RWPE2 (cell line): ENCODE measurements at regions not wholly inside any gene's neighbourhood (a gene's known extent, or its start where the extent isn't known, plus 50 kb on each side); places are given as distances from the start of the nearest gene placed in this dataset.

Experiments
- ATAC-seq: fragments of 200-7000 bp; cut with Tn5 transposase; 3 replicates; pipeline ENCODE4 v1.9.1; 2021; ENCODE audit warnings: low read depth
- DNase-seq: peaks from one replicate; pipeline ENCODE4 v3.0.0-alpha.2; 2020; ENCODE audit warnings: low spot score
- H3K27ac ChIP-seq: fragments of 450-650 bp; 2 replicates; pipeline ENCODE4 v1.5.1; 2017; ENCODE audit warnings: mild to moderate bottlenecking; ENCODE audit not compliant: poor library complexity, severe bottlenecking
- H3K27me3 ChIP-seq: fragments of 250-450 bp; sonication (Bioruptor Pico); 2 replicates; pipeline ENCODE4 v1.5.1; 2021; ENCODE audit warnings: mild to moderate bottlenecking, moderate library complexity; ENCODE audit not compliant: insufficient read depth, poor library complexity, severe bottlenecking
- H3K36me3 ChIP-seq: fragments of 250-450 bp; sonication (Bioruptor Pico); 2 replicates; pipeline ENCODE4 v1.5.1; 2020; ENCODE audit warnings: low read depth, mild to moderate bottlenecking, moderate library complexity
- H3K4me1 ChIP-seq: fragments of 250-450 bp; sonication (Bioruptor Pico); 2 replicates; pipeline ENCODE4 v1.5.1; 2021; ENCODE audit warnings: mild to moderate bottlenecking, moderate library complexity; ENCODE audit not compliant: insufficient read depth, poor library complexity, severe bottlenecking
- H3K4me3 ChIP-seq: fragments of 250-450 bp; sonication (Bioruptor Pico); 2 replicates; pipeline ENCODE4 v1.5.1; 2021; ENCODE audit warnings: mild to moderate bottlenecking, moderate library complexity; ENCODE audit not compliant: severe bottlenecking
- H3K9me3 ChIP-seq: fragments of 250-450 bp; sonication (Bioruptor Pico); 2 replicates; pipeline ENCODE4 v1.5.1; 2021; ENCODE audit warnings: mild to moderate bottlenecking, moderate library complexity; ENCODE audit not compliant: severe bottlenecking
- CTCF ChIP-seq: fragments of 450-650 bp; IDR thresholded peaks from one replicate; pipeline ENCODE4 v1.5.1; 2017; ENCODE audit warnings: mild to moderate bottlenecking, moderate library complexity; ENCODE audit not compliant: poor library complexity, severe bottlenecking

DNA sequence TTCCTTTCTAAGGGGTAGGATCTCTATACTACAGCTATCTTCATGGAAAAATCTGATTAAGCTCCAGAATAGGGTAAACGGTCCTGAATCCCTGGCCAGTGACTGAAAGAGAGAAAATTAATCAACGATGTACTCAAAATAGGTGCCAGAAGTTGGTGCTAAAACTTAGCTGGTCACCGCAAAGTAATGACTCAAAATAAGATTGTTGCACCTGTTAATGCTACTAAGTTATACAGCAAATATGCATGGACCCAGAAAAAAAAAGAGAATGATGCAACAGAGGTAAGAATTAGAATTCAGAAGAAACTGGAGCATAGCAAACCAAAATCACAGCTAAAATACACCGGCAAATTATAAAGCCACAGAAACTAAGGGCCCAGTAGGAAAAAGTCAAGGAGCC is 239.7 kb upstream of the FAM241A start:
- Histone ChIP-seq H3K9me3 (no peaks in the 10 kb centered on the region), H3K27ac (no peak overlapping the region), H3K27me3 (no peaks in the 10 kb centered on the region), H3K4me3 (no peak overlapping the region), H3K36me3 (no peaks in the 10 kb centered on the region), H3K4me1 (no peaks in the 10 kb centered on the region)
- TF ChIP-seq CTCF: no peak
- ATAC-seq (no peak), DNase-seq (no peak)

GRCh38 chr4:111919639-111920038 is 225.6 kb upstream of the FAM241A start:
- no peaks in the 10 kb centered on the region for H3K27me3 ChIP-seq
- ATAC-seq (no peak), DNase-seq (no peak)
- H3K4me3 ChIP-seq: no peak overlapping the region
- H3K36me3 ChIP-seq: no peaks in the 10 kb centered on the region
- H3K27ac ChIP-seq: no peak overlapping the region
- no peaks in the 10 kb centered on the region for H3K4me1 ChIP-seq
- TF ChIP-seq CTCF: no peak
- H3K9me3 ChIP-seq: no peaks in the 10 kb centered on the region

DNA sequence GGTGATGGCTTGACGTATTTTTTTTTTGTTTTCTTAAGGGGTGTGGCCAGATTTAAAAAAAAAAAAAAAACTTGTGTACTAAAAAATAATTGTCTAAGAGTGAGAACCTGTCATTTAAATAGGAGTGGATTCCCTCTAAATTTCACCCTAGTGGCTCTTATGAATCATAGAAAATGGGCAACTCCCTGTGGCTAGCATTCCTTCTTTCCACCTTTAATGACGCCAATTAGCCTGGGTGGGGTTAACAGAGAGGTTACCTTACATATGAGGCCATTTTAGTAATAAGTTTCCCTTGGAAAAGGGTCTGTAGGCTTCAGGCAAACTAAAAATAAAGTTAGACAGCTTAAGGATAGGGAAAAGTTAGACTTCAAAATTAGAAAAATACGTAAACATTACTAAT is 223.5 kb upstream of the FAM241A start:
- TF ChIP-seq CTCF: no peak
- no peak for DNase-seq
- no peak for ATAC-seq
- Histone ChIP-seq H3K27ac (no peak overlapping the region), H3K4me3 (no peak overlapping the region), H3K9me3 (no peaks in the 10 kb centered on the region), H3K4me1 (no peaks in the 10 kb centered on the region), H3K27me3 (no peaks in the 10 kb centered on the region), H3K36me3 (no peaks in the 10 kb centered on the region)

- Histone ChIP-seq H3K27ac (no peak overlapping the region), H3K27me3 (no peaks in the 10 kb centered on the region), H3K4me1 (no peaks in the 10 kb centered on the region), H3K4me3 (no peak overlapping the region), H3K9me3 (no peaks in the 10 kb centered on the region), H3K36me3 (no peaks in the 10 kb centered on the region)
- DNase-seq: no peak
- no peak for ATAC-seq
- TF ChIP-seq CTCF: no peak
These were observed 221.5 kb upstream of the FAM241A start for GRCh38 chr4:111923786-111924185.

- ATAC-seq: no peak
- Histone ChIP-seq H3K27ac (no peak overlapping the region), H3K36me3 (no peaks in the 10 kb centered on the region), H3K4me3 (no peak overlapping the region), H3K9me3 (no peaks in the 10 kb centered on the region), H3K27me3 (no peaks in the 10 kb centered on the region), H3K4me1 (no peaks in the 10 kb centered on the region)
- no peak for TF ChIP-seq CTCF
- no peak for DNase-seq
These were observed 220.6 kb upstream of the FAM241A start for GRCh38 chr4:111924696-111925095.
